ENCODE measurements at regions not wholly inside any gene's neighbourhood (a gene's known extent, or its start where the extent isn't known, plus 50 kb on each side); places are given as distances from the start of the nearest gene placed in this dataset.

GRCh38 chr3:152733584-152734119 is 101.3 kb upstream of the P2RY1 start:
- H3K27ac ChIP-seq = no peak overlapping the region

GRCh38 chr3:152737021-152737908 is 97.7 kb upstream of the P2RY1 start:
- DNase-seq = no peak
- no peak overlapping the region for H3K27ac ChIP-seq

More at GRCh38 chr3:152733584-152734119, 101.3 kb upstream of the P2RY1 start:
- no peak overlapping the region for H3K4me3 ChIP-seq (ENCODE audit: low read depth, low read length)
- H3K36me3 ChIP-seq = no peaks in the 10 kb centered on the region
- TF ChIP-seq CTCF (IDR thresholded peaks at IDR 0.05; ENCODE audit: low read depth, low read length) = no peak
- no peaks in the 10 kb centered on the region for H3K27me3 ChIP-seq (ENCODE audit: insufficient read depth, low read depth, severe bottlenecking)
- H3K9me3 ChIP-seq (ENCODE audit: severe bottlenecking) = no peaks in the 10 kb centered on the region
- DNase-seq = no peak

GRCh38 chr3:152738656-152739055 is 96.3 kb upstream of the P2RY1 start:
- Histone ChIP-seq H3K36me3 (no peaks in the 10 kb centered on the region), H3K27me3 (ENCODE audit: insufficient read depth, low read depth, severe bottlenecking) (no peaks in the 10 kb centered on the region), H3K9me3 (ENCODE audit: severe bottlenecking) (no peaks in the 10 kb centered on the region), H3K4me3 (ENCODE audit: low read depth, low read length) (no peak overlapping the region), H3K27ac (no peak overlapping the region)
- no peak for DNase-seq
- no peak for TF ChIP-seq CTCF (IDR thresholded peaks at IDR 0.05; ENCODE audit: low read depth, low read length)

More at GRCh38 chr3:152737021-152737908, 97.7 kb upstream of the P2RY1 start:
- no peaks in the 10 kb centered on the region for H3K27me3 ChIP-seq (ENCODE audit: insufficient read depth, low read depth, severe bottlenecking)
- H3K4me3 ChIP-seq (ENCODE audit: low read depth, low read length) = no peak overlapping the region
- H3K36me3 ChIP-seq = no peaks in the 10 kb centered on the region
- no peak for TF ChIP-seq CTCF (IDR thresholded peaks at IDR 0.05; ENCODE audit: low read depth, low read length)
- no peaks in the 10 kb centered on the region for H3K9me3 ChIP-seq (ENCODE audit: severe bottlenecking)

- Histone ChIP-seq H3K36me3 (no peaks in the 10 kb centered on the region), H3K27me3 (ENCODE audit: insufficient read depth, low read depth, severe bottlenecking) (no peaks in the 10 kb centered on the region), H3K4me3 (ENCODE audit: low read depth, low read length) (no peak overlapping the region), H3K27ac (no peak overlapping the region), H3K9me3 (ENCODE audit: severe bottlenecking) (no peaks in the 10 kb centered on the region)
- DNase-seq = no peak
- TF ChIP-seq CTCF (IDR thresholded peaks at IDR 0.05; ENCODE audit: low read depth, low read length) = no peak
Observed at GRCh38 chr3:152742368-152743347, 92.3 kb upstream of the P2RY1 start.

DNA sequence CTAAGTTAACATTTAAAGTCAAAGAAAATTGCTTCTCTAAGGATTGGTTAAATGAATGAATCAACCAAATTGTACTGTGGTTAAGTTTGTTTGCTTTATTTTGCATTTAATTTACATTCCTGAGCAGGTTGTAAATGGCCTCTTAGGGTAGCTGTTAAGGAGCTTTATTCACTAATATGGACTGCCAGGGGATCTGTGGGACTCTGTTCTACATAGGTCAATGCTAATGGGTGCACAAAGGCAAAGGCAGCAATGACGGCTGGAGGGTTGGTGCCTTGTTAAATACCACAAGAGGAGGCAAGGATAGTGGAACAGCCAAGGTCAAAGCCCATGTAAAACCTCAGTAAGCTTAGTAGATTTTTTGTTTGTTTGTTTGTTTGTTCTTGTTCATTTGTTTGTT is 89.3 kb upstream of the P2RY1 start:
- DNase-seq = no peak
- Histone ChIP-seq H3K4me3 (ENCODE audit: low read depth, low read length) (no peak overlapping the region), H3K27ac (no peak overlapping the region), H3K9me3 (ENCODE audit: severe bottlenecking) (peaks cover 6% of the 10 kb centered on the region), H3K27me3 (ENCODE audit: insufficient read depth, low read depth, severe bottlenecking) (no peaks in the 10 kb centered on the region), H3K36me3 (no peaks in the 10 kb centered on the region)
- no peak for TF ChIP-seq CTCF (IDR thresholded peaks at IDR 0.05; ENCODE audit: low read depth, low read length)

Measured in WERI-Rb-1 (cell line).